ENCODE measurements at regions not wholly inside any gene's neighbourhood (a gene's known extent, or its start where the extent isn't known, plus 50 kb on each side); places are given as distances from the start of the nearest gene placed in this dataset.

GRCh38 chr2:207257251-207258250 is 91.8 kb upstream of the KLF7 start:
- Histone ChIP-seq H3K27me3 (ENCODE audit: low read length) (no peaks in the 10 kb centered on the region), H2AFZ (ENCODE audit: low read length) (no peak overlapping the region), H3K4me3 (ENCODE audit: low read length) (peak overlapping the region; percentile 70), H3K36me3 (ENCODE audit: insufficient read depth, low read length) (no peaks in the 10 kb centered on the region), H3K9ac (ENCODE audit: low read length) (peak overlapping the region; percentile 88), H3K9me2 (replicated peaks; ENCODE audit: insufficient read depth, low read length) (no peaks in the 10 kb centered on the region), H3K4me1 (ENCODE audit: low read length) (peaks cover 85% of the 10 kb centered on the region), H4K20me1 (ENCODE audit: insufficient read depth, low read depth, low read length) (no peaks in the 10 kb centered on the region), H3K9me3 (ENCODE audit: low read length) (no peaks in the 10 kb centered on the region), H3K27ac (ENCODE audit: low read length) (peak overlapping the region; percentile 99), H3K79me2 (ENCODE audit: low read length) (peaks cover 3% of the 10 kb centered on the region), H3K4me2 (ENCODE audit: low read depth, low read length, poor library complexity, severe bottlenecking) (peak overlapping the region; percentile 87)
- peak; percentile 92 for DNase-seq

- H4K20me1 ChIP-seq (ENCODE audit: insufficient read depth, low read depth, low read length): no peaks in the 10 kb centered on the region
- peak overlapping the region; percentile 88 for H3K9ac ChIP-seq (ENCODE audit: low read length)
- H3K9me3 ChIP-seq (ENCODE audit: low read length): no peaks in the 10 kb centered on the region
- peak; percentile 97 for DNase-seq
- peaks cover 76% of the 10 kb centered on the region for H3K4me1 ChIP-seq (ENCODE audit: low read length)
- H3K36me3 ChIP-seq (ENCODE audit: insufficient read depth, low read length): no peaks in the 10 kb centered on the region
- H3K79me2 ChIP-seq (ENCODE audit: low read length): 0 out of 2 replicates have a peak, but pooled peaks cover under 1% of the 10 kb centered on the region
- no peaks in the 10 kb centered on the region for H3K9me2 ChIP-seq (replicated peaks; ENCODE audit: insufficient read depth, low read length)
- H3K4me3 ChIP-seq (ENCODE audit: low read length): peak overlapping the region; percentile 70
- H3K4me2 ChIP-seq (ENCODE audit: low read depth, low read length, poor library complexity, severe bottlenecking): peak overlapping the region; percentile 87
- H3K27me3 ChIP-seq (ENCODE audit: low read length): no peaks in the 10 kb centered on the region
- H3K27ac ChIP-seq (ENCODE audit: low read length): peak overlapping the region; percentile 99
- no peak overlapping the region for H2AFZ ChIP-seq (ENCODE audit: low read length)
These were observed 92.7 kb upstream of the KLF7 start for GRCh38 chr2:207258263-207258991.

GRCh38 chr2:207260021-207260420 is 94.3 kb upstream of the KLF7 start:
- Histone ChIP-seq H3K9ac (ENCODE audit: low read length) (peak overlapping the region; percentile 69; the same call in 1 of the 2 replicates), H2AFZ (ENCODE audit: low read length) (no peak overlapping the region), H3K36me3 (ENCODE audit: insufficient read depth, low read length) (no peaks in the 10 kb centered on the region), H3K27ac (ENCODE audit: low read length) (peak overlapping the region; percentile 99), H3K4me1 (ENCODE audit: low read length) (peaks cover 61% of the 10 kb centered on the region), H4K20me1 (ENCODE audit: insufficient read depth, low read depth, low read length) (no peaks in the 10 kb centered on the region), H3K9me2 (replicated peaks; ENCODE audit: insufficient read depth, low read length) (no peaks in the 10 kb centered on the region), H3K9me3 (ENCODE audit: low read length) (no peaks in the 10 kb centered on the region), H3K4me3 (ENCODE audit: low read length) (no peak overlapping the region), H3K4me2 (ENCODE audit: low read depth, low read length, poor library complexity, severe bottlenecking) (peak overlapping the region; percentile 87), H3K79me2 (ENCODE audit: low read length) (no peaks in the 10 kb centered on the region), H3K27me3 (ENCODE audit: low read length) (no peaks in the 10 kb centered on the region)
- DNase-seq: no peak

- H3K9ac ChIP-seq (ENCODE audit: low read length): no peak overlapping the region
- no peaks in the 10 kb centered on the region for H3K9me3 ChIP-seq (ENCODE audit: low read length)
- H3K27ac ChIP-seq (ENCODE audit: low read length): no peak overlapping the region; the same call in 1 of the 2 replicates
- H3K4me2 ChIP-seq (ENCODE audit: low read depth, low read length, poor library complexity, severe bottlenecking): no peak overlapping the region
- H3K27me3 ChIP-seq (ENCODE audit: low read length): no peaks in the 10 kb centered on the region
- no peak for DNase-seq
- no peaks in the 10 kb centered on the region for H4K20me1 ChIP-seq (ENCODE audit: insufficient read depth, low read depth, low read length)
- H3K79me2 ChIP-seq (ENCODE audit: low read length): no peaks in the 10 kb centered on the region
- peaks cover 51% of the 10 kb centered on the region for H3K4me1 ChIP-seq (ENCODE audit: low read length)
- no peak overlapping the region for H2AFZ ChIP-seq (ENCODE audit: low read length)
- H3K4me3 ChIP-seq (ENCODE audit: low read length): no peak overlapping the region
- no peaks in the 10 kb centered on the region for H3K36me3 ChIP-seq (ENCODE audit: insufficient read depth, low read length)
- H3K9me2 ChIP-seq (replicated peaks; ENCODE audit: insufficient read depth, low read length): no peaks in the 10 kb centered on the region
These were observed 95.2 kb upstream of the KLF7 start for GRCh38 chr2:207260947-207261346.

- DNase-seq: no peak
- no peak overlapping the region for H3K9ac ChIP-seq (ENCODE audit: low read length)
- H3K36me3 ChIP-seq (ENCODE audit: insufficient read depth, low read length): no peaks in the 10 kb centered on the region
- H3K27me3 ChIP-seq (ENCODE audit: low read length): no peaks in the 10 kb centered on the region
- peaks cover 28% of the 10 kb centered on the region for H3K4me1 ChIP-seq (ENCODE audit: low read length)
- H3K4me3 ChIP-seq (ENCODE audit: low read length): no peak overlapping the region
- no peak overlapping the region for H3K27ac ChIP-seq (ENCODE audit: low read length)
- H3K9me2 ChIP-seq (replicated peaks; ENCODE audit: insufficient read depth, low read length): no peaks in the 10 kb centered on the region
- H3K9me3 ChIP-seq (ENCODE audit: low read length): no peaks in the 10 kb centered on the region
- no peak overlapping the region for H3K4me2 ChIP-seq (ENCODE audit: low read depth, low read length, poor library complexity, severe bottlenecking)
- no peaks in the 10 kb centered on the region for H4K20me1 ChIP-seq (ENCODE audit: insufficient read depth, low read depth, low read length)
- H3K79me2 ChIP-seq (ENCODE audit: low read length): no peaks in the 10 kb centered on the region
- no peak overlapping the region for H2AFZ ChIP-seq (ENCODE audit: low read length)
These were observed 98.6 kb upstream of the KLF7 start for GRCh38 chr2:207264310-207264709.

- Histone ChIP-seq H3K9ac (ENCODE audit: low read length) (no peak overlapping the region), H2AFZ (ENCODE audit: low read length) (no peak overlapping the region), H3K4me2 (ENCODE audit: low read depth, low read length, poor library complexity, severe bottlenecking) (no peak overlapping the region), H3K4me3 (ENCODE audit: low read length) (no peak overlapping the region), H3K27ac (ENCODE audit: low read length) (no peak overlapping the region), H3K4me1 (ENCODE audit: low read length) (peaks cover 23% of the 10 kb centered on the region), H4K20me1 (ENCODE audit: insufficient read depth, low read depth, low read length) (no peaks in the 10 kb centered on the region), H3K36me3 (ENCODE audit: insufficient read depth, low read length) (no peaks in the 10 kb centered on the region), H3K79me2 (ENCODE audit: low read length) (no peaks in the 10 kb centered on the region), H3K9me3 (ENCODE audit: low read length) (no peaks in the 10 kb centered on the region), H3K27me3 (ENCODE audit: low read length) (no peaks in the 10 kb centered on the region), H3K9me2 (replicated peaks; ENCODE audit: insufficient read depth, low read length) (no peaks in the 10 kb centered on the region)
- no peak for DNase-seq
These were observed 99.6 kb upstream of the KLF7 start for GRCh38 chr2:207265332-207265731.

- no peaks in the 10 kb centered on the region for H3K27me3 ChIP-seq (ENCODE audit: low read length)
- H2AFZ ChIP-seq (ENCODE audit: low read length): no peak overlapping the region
- H3K4me1 ChIP-seq (ENCODE audit: low read length): peaks cover 17% of the 10 kb centered on the region
- no peaks in the 10 kb centered on the region for H3K79me2 ChIP-seq (ENCODE audit: low read length)
- H3K27ac ChIP-seq (ENCODE audit: low read length): no peak overlapping the region
- no peak overlapping the region for H3K4me2 ChIP-seq (ENCODE audit: low read depth, low read length, poor library complexity, severe bottlenecking)
- DNase-seq: no peak
- no peaks in the 10 kb centered on the region for H4K20me1 ChIP-seq (ENCODE audit: insufficient read depth, low read depth, low read length)
- no peak overlapping the region for H3K9ac ChIP-seq (ENCODE audit: low read length)
- H3K9me2 ChIP-seq (replicated peaks; ENCODE audit: insufficient read depth, low read length): no peaks in the 10 kb centered on the region
- no peak overlapping the region for H3K4me3 ChIP-seq (ENCODE audit: low read length)
- no peaks in the 10 kb centered on the region for H3K36me3 ChIP-seq (ENCODE audit: insufficient read depth, low read length)
- H3K9me3 ChIP-seq (ENCODE audit: low read length): no peaks in the 10 kb centered on the region
These were observed 100.1 kb upstream of the KLF7 start for GRCh38 chr2:207265869-207266268.

- Histone ChIP-seq H3K36me3 (ENCODE audit: insufficient read depth, low read length) (no peaks in the 10 kb centered on the region), H3K9me2 (replicated peaks; ENCODE audit: insufficient read depth, low read length) (no peaks in the 10 kb centered on the region), H3K4me2 (ENCODE audit: low read depth, low read length, poor library complexity, severe bottlenecking) (no peak overlapping the region), H3K4me3 (ENCODE audit: low read length) (no peak overlapping the region), H4K20me1 (ENCODE audit: insufficient read depth, low read depth, low read length) (no peaks in the 10 kb centered on the region), H2AFZ (ENCODE audit: low read length) (no peak overlapping the region), H3K27me3 (ENCODE audit: low read length) (no peaks in the 10 kb centered on the region), H3K27ac (ENCODE audit: low read length) (no peak overlapping the region), H3K4me1 (ENCODE audit: low read length) (peaks cover 14% of the 10 kb centered on the region), H3K9me3 (ENCODE audit: low read length) (no peaks in the 10 kb centered on the region), H3K9ac (ENCODE audit: low read length) (no peak overlapping the region), H3K79me2 (ENCODE audit: low read length) (no peaks in the 10 kb centered on the region)
- DNase-seq: no peak
These were observed 100.9 kb upstream of the KLF7 start for GRCh38 chr2:207266648-207267047.
